Osteoblast (primary cell): ENCODE measurements at regions not wholly inside any gene's neighbourhood (a gene's known extent, or its start where the extent isn't known, plus 50 kb on each side); places are given as distances from the start of the nearest gene placed in this dataset.

Experiments
- DNase-seq: peaks from one replicate; pipeline ENCODE4 v3.0.0; 2011; ENCODE audit warnings: low spot score, mixed read lengths; ENCODE audit not compliant: insufficient read length; ENCODE audit errors: missing footprints
- H2AFZ ChIP-seq: 2 replicates; pipeline ENCODE4 v1.6.0; 2011; ENCODE audit warnings: mild to moderate bottlenecking, low read length
- H3K27ac ChIP-seq: 2 replicates; pipeline ENCODE4 v1.5.1; 2011; ENCODE audit warnings: mild to moderate bottlenecking, low read depth, low read length, moderate library complexity
- H3K27me3 ChIP-seq: 2 replicates; pipeline ENCODE4 v1.6.0; 2012; ENCODE audit warnings: mild to moderate bottlenecking, control low read depth, inconsistent platforms, low read length, moderate library complexity; ENCODE audit not compliant: insufficient read depth
- H3K36me3 ChIP-seq: 2 replicates; pipeline ENCODE4 v1.5.1; 2011; ENCODE audit warnings: mild to moderate bottlenecking, low read length, control low read depth, moderate library complexity; ENCODE audit not compliant: insufficient read depth
- H3K4me1 ChIP-seq: 2 replicates; pipeline ENCODE4 v1.5.1; 2011; ENCODE audit warnings: mild to moderate bottlenecking, low read length, control low read depth, moderate library complexity; ENCODE audit not compliant: insufficient read depth
- H3K4me2 ChIP-seq: 2 replicates; pipeline ENCODE4 v1.6.0; 2011; ENCODE audit warnings: mild to moderate bottlenecking, low read length; ENCODE audit not compliant: insufficient read depth
- H3K4me3 ChIP-seq: fragments of 200-600 bp; sonication (generic); 3 replicates; pipeline ENCODE4 v1.5.1; 2012; ENCODE audit warnings: mild to moderate bottlenecking, low read length, inconsistent platforms; ENCODE audit not compliant: insufficient read depth
- H3K79me2 ChIP-seq: 2 replicates; pipeline ENCODE4 v1.6.0; 2012; ENCODE audit warnings: mild to moderate bottlenecking, low read length, control low read depth, inconsistent platforms; ENCODE audit not compliant: insufficient read depth
- H3K9me3 ChIP-seq: 2 replicates; pipeline ENCODE4 v1.5.1; 2011; ENCODE audit warnings: low read depth, low read length, control low read depth
- H4K20me1 ChIP-seq: 2 replicates; pipeline ENCODE4 v1.6.0; 2012; ENCODE audit warnings: mild to moderate bottlenecking, low read length, control low read depth; ENCODE audit not compliant: insufficient read depth
- CTCF ChIP-seq: IDR thresholded peaks from 2 replicates; pipeline ENCODE4 v1.5.1; 2011; ENCODE audit warnings: mild to moderate bottlenecking, low read depth, low read length, moderate library complexity; ENCODE audit errors: extremely low read depth

- no peaks in the 10 kb centered on the region for H3K9me3 ChIP-seq
- H3K4me2 ChIP-seq = no peak overlapping the region
Measured at GRCh38 chrX:39822133-39822748, 275.5 kb downstream of the BCOR start.

GRCh38 chrX:39823424-39823823 is 274.3 kb downstream of the BCOR start:
- Histone ChIP-seq H3K79me2 (no peaks in the 10 kb centered on the region), H2AFZ (no peak overlapping the region), H3K9me3 (no peaks in the 10 kb centered on the region), H3K36me3 (no peaks in the 10 kb centered on the region), H3K4me1 (no peaks in the 10 kb centered on the region), H3K27ac (no peak overlapping the region), H3K4me2 (no peak overlapping the region), H3K4me3 (no peak overlapping the region), H3K27me3 (peaks cover 12% of the 10 kb centered on the region), H4K20me1 (no peaks in the 10 kb centered on the region)
- no peak for TF ChIP-seq CTCF
- no peak for DNase-seq

More at GRCh38 chrX:39822133-39822748, 275.5 kb downstream of the BCOR start:
- H3K79me2 ChIP-seq = no peaks in the 10 kb centered on the region
- H3K27ac ChIP-seq = no peak overlapping the region
- peaks cover 6% of the 10 kb centered on the region for H3K4me1 ChIP-seq
- no peak for TF ChIP-seq CTCF
- DNase-seq = peak; percentile 75
- H3K27me3 ChIP-seq = peaks cover 12% of the 10 kb centered on the region
- H3K4me3 ChIP-seq = no peak overlapping the region
- no peaks in the 10 kb centered on the region for H3K36me3 ChIP-seq
- no peak overlapping the region for H2AFZ ChIP-seq
- no peaks in the 10 kb centered on the region for H4K20me1 ChIP-seq

GRCh38 chrX:39823854-39824253 is 273.9 kb downstream of the BCOR start:
- Histone ChIP-seq H3K4me3 (no peak overlapping the region), H3K36me3 (no peaks in the 10 kb centered on the region), H4K20me1 (no peaks in the 10 kb centered on the region), H3K4me1 (no peaks in the 10 kb centered on the region), H3K9me3 (no peaks in the 10 kb centered on the region), H3K79me2 (no peaks in the 10 kb centered on the region), H2AFZ (no peak overlapping the region), H3K27me3 (peaks cover 12% of the 10 kb centered on the region), H3K27ac (no peak overlapping the region), H3K4me2 (no peak overlapping the region)
- no peak for DNase-seq
- no peak for TF ChIP-seq CTCF

GRCh38 chrX:39826813-39827543 is 270.8 kb downstream of the BCOR start:
- Histone ChIP-seq H3K36me3 (no peaks in the 10 kb centered on the region), H3K79me2 (no peaks in the 10 kb centered on the region), H3K4me2 (no peak overlapping the region), H2AFZ (no peak overlapping the region), H3K4me1 (no peaks in the 10 kb centered on the region), H4K20me1 (no peaks in the 10 kb centered on the region), H3K27ac (no peak overlapping the region), H3K27me3 (peaks cover 13% of the 10 kb centered on the region), H3K4me3 (no peak overlapping the region), H3K9me3 (no peaks in the 10 kb centered on the region)
- peak; percentile 57 for DNase-seq
- no peak for TF ChIP-seq CTCF
